ENCODE measurements at regions not wholly inside any gene's neighbourhood (a gene's known extent, or its start where the extent isn't known, plus 50 kb on each side); places are given as distances from the start of the nearest gene placed in this dataset.

GRCh38 chr16:13552062-13552959 lies 367.6 kb upstream of the ERCC4 start:
- CTCF ChIA-PET, result no interaction called here
- Histone ChIP-seq H3K4me3 (ENCODE audit: low read depth, low read length) (no peak overlapping the region), H3K36me3 (ENCODE audit: control insufficient read depth in 2 of 2, insufficient read depth in 1 of 2, low read length in 2 of 2) (no peaks in the 10 kb centered on the region)

GRCh38 chr16:13552960-13553257 lies 367.0 kb upstream of the ERCC4 start:
- H3K27ac ChIP-seq (ENCODE audit: extremely low read depth, low read depth, low read length), result no peak overlapping the region
- H3K4me1 ChIP-seq (ENCODE audit: control insufficient read depth, insufficient read depth, low read length), result no peaks in the 10 kb centered on the region
- H3K9me3 ChIP-seq (ENCODE audit: control insufficient read depth, insufficient read depth, low read depth, low read length), result no peaks in the 10 kb centered on the region
- no peak for TF ChIP-seq SCRT1 (tag by site-specific recombination; IDR thresholded peaks at IDR 0.05; ENCODE audit: borderline replicate concordance)
- TF ChIP-seq ZEB2 (tag by site-specific recombination; IDR thresholded peaks at IDR 0.05), result no peak
- no peak for TF ChIP-seq ZNF664 (tag by site-specific recombination; IDR thresholded peaks at IDR 0.05)
- no peak for TF ChIP-seq ZNF600 (tag by site-specific recombination; IDR thresholded peaks at IDR 0.05)
- TF ChIP-seq ZNF639 (tag by site-specific recombination; IDR thresholded peaks at IDR 0.05), result no peak
- TF ChIP-seq KLF17 (tag by site-specific recombination; IDR thresholded peaks at IDR 0.05), result no peak
- TF ChIP-seq ZNF654 (tag by site-specific recombination; IDR thresholded peaks at IDR 0.05; ENCODE audit: low read depth), result no peak
- no peak for TF ChIP-seq MEIS1 (CRISPR knock-in tag; IDR thresholded peaks at IDR 0.05; ENCODE audit: borderline replicate concordance)
- TF ChIP-seq ZNF18 (tag by site-specific recombination; IDR thresholded peaks at IDR 0.05), result no peak
- no peak for TF ChIP-seq ZBTB48 (tag by site-specific recombination; IDR thresholded peaks at IDR 0.05)
- TF ChIP-seq ZNF777 (tag by site-specific recombination; IDR thresholded peaks at IDR 0.05; ENCODE audit: borderline replicate concordance), result no peak
- no peak for TF ChIP-seq ZNF10 (tag by site-specific recombination; IDR thresholded peaks at IDR 0.05)
- TF ChIP-seq GFI1B (tag by site-specific recombination; IDR thresholded peaks at IDR 0.05), result no peak
- no peak for TF ChIP-seq ZNF148 (tag by site-specific recombination; IDR thresholded peaks at IDR 0.05; ENCODE audit: borderline replicate concordance)
- TF ChIP-seq ZNF658 (tag by site-specific recombination; IDR thresholded peaks at IDR 0.05), result no peak
- TF ChIP-seq PRDM1 (tag by site-specific recombination; IDR thresholded peaks at IDR 0.05), result no peak
- no peak for TF ChIP-seq GLIS1 (tag by site-specific recombination; IDR thresholded peaks at IDR 0.05)
- no peak for TF ChIP-seq ZNF155 (tag by site-specific recombination; IDR thresholded peaks at IDR 0.05)
- no peak for TF ChIP-seq ZNF324 (tag by site-specific recombination; IDR thresholded peaks at IDR 0.05)
- TF ChIP-seq HOXA7 (CRISPR knock-in tag; IDR thresholded peaks at IDR 0.05; ENCODE audit: borderline replicate concordance), result no peak
- CTCF ChIA-PET, result no interaction called here
- no peaks in the 10 kb centered on the region for H3K36me3 ChIP-seq (ENCODE audit: control insufficient read depth in 2 of 2, insufficient read depth in 1 of 2, low read length in 2 of 2)
- POLR2A ChIA-PET, result no interaction called here
- H3K4me3 ChIP-seq (ENCODE audit: low read depth, low read length), result no peak overlapping the region

More at GRCh38 chr16:13552062-13552959, 367.6 kb upstream of the ERCC4 start:
- Histone ChIP-seq H3K9me3 (ENCODE audit: control insufficient read depth, insufficient read depth, low read depth, low read length) (no peaks in the 10 kb centered on the region), H3K27ac (ENCODE audit: extremely low read depth, low read depth, low read length) (no peak overlapping the region), H3K4me1 (ENCODE audit: control insufficient read depth, insufficient read depth, low read length) (no peaks in the 10 kb centered on the region)
- POLR2A ChIA-PET, result no interaction called here
- TF ChIP-seq ZBTB1 (tag by site-specific recombination; IDR thresholded peaks at IDR 0.05) (no peak), ZNF664 (tag by site-specific recombination; IDR thresholded peaks at IDR 0.05) (no peak), ZNF133 (tag by site-specific recombination; IDR thresholded peaks at IDR 0.05) (no peak), KLF16 (tag by site-specific recombination; IDR thresholded peaks at IDR 0.05) (no peak), ZNF341 (tag by site-specific recombination; IDR thresholded peaks at IDR 0.05; ENCODE audit: low read depth) (no peak), ZNF350 (tag by site-specific recombination; IDR thresholded peaks at IDR 0.05) (no peak), ZBTB17 (tag by site-specific recombination; IDR thresholded peaks at IDR 0.05) (no peak), ZNF24 (tag by site-specific recombination; IDR thresholded peaks at IDR 0.05) (no peak), ATF2 (tag by site-specific recombination; IDR thresholded peaks at IDR 0.05; ENCODE audit: low read depth) (no peak), ZNF626 (tag by site-specific recombination; IDR thresholded peaks at IDR 0.05) (no peak), HOXA7 (CRISPR knock-in tag; IDR thresholded peaks at IDR 0.05; ENCODE audit: borderline replicate concordance) (no peak), ZNF555 (tag by site-specific recombination; conservative IDR thresholded peaks at IDR 0.05) (no peak), ZNF239 (tag by site-specific recombination; IDR thresholded peaks at IDR 0.05) (no peak)
